Keratinocyte (primary cell): ENCODE measurements at regions not wholly inside any gene's neighbourhood (a gene's known extent, or its start where the extent isn't known, plus 50 kb on each side); places are given as distances from the start of the nearest gene placed in this dataset.

Experiments used
- DNase-seq: peaks from one replicate; pipeline ENCODE4 v3.0.0-alpha.2; 2011; ENCODE audit warnings: low read depth, missing footprints, low spot score
- FAIRE-seq: peaks from 2 replicates; lab custom pipeline; 2011; peaks lifted over from hg19 to GRCh38; lab: Jason Lieb, UNC
- H2AFZ ChIP-seq: 2 replicates; pipeline ENCODE4 v1.6.0; 2012; ENCODE audit warnings: low read length, control low read depth, inconsistent platforms; ENCODE audit not compliant: control insufficient read depth
- H3K27ac ChIP-seq: 2 replicates; pipeline ENCODE4 v1.5.1; 2011; ENCODE audit warnings: low read length; ENCODE audit not compliant: control insufficient read depth, insufficient read depth
- H3K27me3 ChIP-seq: 3 replicates; pipeline ENCODE4 v1.6.0; 2011; ENCODE audit warnings: low read length; ENCODE audit not compliant: control insufficient read depth, insufficient read depth; ENCODE audit errors: extremely low read depth
- H3K36me3 ChIP-seq, 2 experiments: 2 replicates in 1 of 2; 3 replicates in 1 of 2; pipeline ENCODE4 v1.5.1; 2011; ENCODE audit warnings: low read length in 2 of 2, mild to moderate bottlenecking in 1 of 2; ENCODE audit not compliant: control insufficient read depth in 2 of 2, insufficient read depth in 2 of 2; ENCODE audit errors: extremely low read depth in 1 of 2
- H3K4me1 ChIP-seq: 3 replicates; pipeline ENCODE4 v1.5.1; 2011; ENCODE audit warnings: low read length; ENCODE audit not compliant: control insufficient read depth, insufficient read depth; ENCODE audit errors: extremely low read depth
- H3K4me2 ChIP-seq: 3 replicates; pipeline ENCODE4 v1.6.0; 2011; ENCODE audit warnings: low read depth, low read length; ENCODE audit not compliant: control insufficient read depth, insufficient read depth; ENCODE audit errors: extremely low read depth
- H3K4me3 ChIP-seq, 3 experiments: fragments of 200-600 bp in 1 of 3; sonication (generic) in 1 of 3; 2 replicates in 2 of 3; 3 replicates in 1 of 3; pipeline ENCODE4 v1.5.1; 2011 to 2016; ENCODE audit warnings: low read length in 3 of 3, mild to moderate bottlenecking in 3 of 3, control low read depth in 2 of 3, inconsistent platforms in 1 of 3, low read depth in 1 of 3, mixed read lengths in 1 of 3, mixed run types in 1 of 3, moderate library complexity in 1 of 3; ENCODE audit not compliant: control insufficient read depth in 2 of 3, insufficient read depth in 2 of 3; ENCODE audit errors: extremely low read depth in 1 of 3
- H3K79me2 ChIP-seq: 2 replicates; pipeline ENCODE4 v1.6.0; 2012; ENCODE audit warnings: low read length; ENCODE audit not compliant: control insufficient read depth, insufficient read depth
- H3K9ac ChIP-seq: 3 replicates; pipeline ENCODE4 v1.6.0; 2011; ENCODE audit warnings: low read length; ENCODE audit not compliant: control insufficient read depth, insufficient read depth; ENCODE audit errors: extremely low read depth
- H3K9me1 ChIP-seq: 3 replicates; pipeline ENCODE4 v1.6.0; 2011; ENCODE audit warnings: low read length; ENCODE audit not compliant: control insufficient read depth, insufficient read depth; ENCODE audit errors: extremely low read depth
- H3K9me3 ChIP-seq: 2 replicates; pipeline ENCODE4 v1.5.1; 2012; ENCODE audit warnings: low read depth, low read length; ENCODE audit not compliant: control insufficient read depth
- H4K20me1 ChIP-seq: 3 replicates; pipeline ENCODE4 v1.6.0; 2011; ENCODE audit warnings: low read length; ENCODE audit not compliant: control insufficient read depth, insufficient read depth; ENCODE audit errors: extremely low read depth
- CTCF ChIP-seq, 3 experiments: IDR thresholded peaks in 1 of 3; conservative IDR thresholded peaks in 1 of 3; optimal IDR thresholded peaks in 1 of 3; 2 replicates in 2 of 3; 3 replicates in 1 of 3; pipeline versions ENCODE3 to v1.5.1; 2011; ENCODE audit warnings: low read length in 3 of 3, mild to moderate bottlenecking in 3 of 3, moderate library complexity in 2 of 3, control low read depth in 1 of 3, inconsistent platforms in 1 of 3; ENCODE audit not compliant: insufficient read depth in 2 of 3; ENCODE audit errors: extremely low read depth in 1 of 3
- EZH2 ChIP-seq: IDR thresholded peaks from one replicate; pipeline ENCODE4 v1.6.1; 2012; ENCODE audit warnings: inconsistent platforms, mild to moderate bottlenecking, low read length, moderate library complexity
- dilution Hi-C: fragments of 300-500 bp; cut with MboI; formaldehyde crosslinking; loops from one replicate; pipeline ENCODE4 v1.7.0; 2020; ENCODE audit warnings: low sequenced_read_pairs; ENCODE audit not compliant: extremely low pct_ligation_motif_present

GRCh38 chr2:57180042-57180567, 866.5 kb upstream of the VRK2 start:
- FAIRE-seq, result peak; percentile 88
- TF ChIP-seq EZH2, result no peak
- TF ChIP-seq CTCF (optimal IDR thresholded peaks at IDR 0.05 in 1 of 3, IDR thresholded peaks at IDR 0.05 in 1 of 3, conservative IDR thresholded peaks at IDR 0.05 in 1 of 3; ENCODE audit: extremely low read depth in 1 of 3, insufficient read depth in 2 of 3, low read length in 3 of 3), result no peak
- no peaks in the 10 kb centered on the region for H3K36me3 ChIP-seq
- peaks cover 38% of the 10 kb centered on the region for H3K4me1 ChIP-seq
- H3K27me3 ChIP-seq, result no peaks in the 10 kb centered on the region
- peak overlapping the region; percentile 63 for H2AFZ ChIP-seq
- H3K9me1 ChIP-seq, result no peaks in the 10 kb centered on the region
- peak overlapping the region; percentile 30 for H3K4me2 ChIP-seq
- no peak overlapping the region for H3K4me3 ChIP-seq
- no peaks in the 10 kb centered on the region for H3K9me3 ChIP-seq
- peak overlapping the region; percentile 80 for H3K27ac ChIP-seq
- no peaks in the 10 kb centered on the region for H3K79me2 ChIP-seq
- H4K20me1 ChIP-seq, result no peaks in the 10 kb centered on the region
- dilution Hi-C loops, result no loop called here
- DNase-seq, result peak; percentile 46
- H3K9ac ChIP-seq, result no peak overlapping the region

GRCh38 chr2:57180678-57181077, 865.9 kb upstream of the VRK2 start:
- H3K4me1 ChIP-seq, result peaks cover 38% of the 10 kb centered on the region
- DNase-seq (no peak), FAIRE-seq (no peak)
- TF ChIP-seq EZH2, result no peak
- no peak for TF ChIP-seq CTCF (optimal IDR thresholded peaks at IDR 0.05 in 1 of 3, IDR thresholded peaks at IDR 0.05 in 1 of 3, conservative IDR thresholded peaks at IDR 0.05 in 1 of 3; ENCODE audit: extremely low read depth in 1 of 3, insufficient read depth in 2 of 3, low read length in 3 of 3)
- no peaks in the 10 kb centered on the region for H3K9me3 ChIP-seq
- H3K9me1 ChIP-seq, result no peaks in the 10 kb centered on the region
- peak overlapping the region in 1 of 3 experiments; percentile 6 for H3K4me3 ChIP-seq
- H3K79me2 ChIP-seq, result no peaks in the 10 kb centered on the region
- H3K27ac ChIP-seq, result peak overlapping the region; percentile 80
- peak overlapping the region; percentile 30 for H3K4me2 ChIP-seq
- no peaks in the 10 kb centered on the region for H3K36me3 ChIP-seq
- H4K20me1 ChIP-seq, result no peaks in the 10 kb centered on the region
- H3K27me3 ChIP-seq, result no peaks in the 10 kb centered on the region
- no peak overlapping the region for H2AFZ ChIP-seq
- dilution Hi-C loops, result no loop called here
- H3K9ac ChIP-seq, result peak overlapping the region; percentile 26
